ENCODE measurements at regions not wholly inside any gene's neighbourhood (a gene's known extent, or its start where the extent isn't known, plus 50 kb on each side); places are given as distances from the start of the nearest gene placed in this dataset.

DNA sequence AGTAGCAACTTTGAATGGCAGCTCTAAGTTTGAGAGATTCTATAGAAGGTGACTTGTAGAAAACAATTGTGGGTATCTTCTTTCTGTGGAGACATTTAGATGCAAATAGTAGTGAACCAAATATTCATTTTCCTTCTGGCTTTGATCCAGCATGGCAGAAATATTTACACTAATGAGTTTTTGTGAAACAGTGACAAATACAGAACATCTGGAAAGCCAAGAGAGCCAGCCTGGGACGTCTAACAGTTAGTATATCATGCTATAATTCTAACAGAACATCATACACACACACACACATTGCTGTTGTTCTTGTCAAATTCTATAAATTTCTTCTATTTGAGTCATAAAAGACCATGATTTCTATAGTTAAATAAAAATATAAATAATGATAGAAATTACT, 1777.9 kb downstream of the ARAP2 start:
- H3K36me3 ChIP-seq (ENCODE audit: control insufficient read depth in 2 of 3, insufficient read depth in 3 of 3, low read length in 3 of 3): no peaks in the 10 kb centered on the region
- no peak overlapping the region for H3K27ac ChIP-seq (ENCODE audit: low read depth in 2 of 2, low read length in 2 of 2)
- H3K4me1 ChIP-seq (ENCODE audit: control insufficient read depth in 2 of 3, insufficient read depth in 2 of 3, low read depth in 1 of 3, low read length in 3 of 3): no peaks in the 10 kb centered on the region
- H3K27me3 ChIP-seq (ENCODE audit: control insufficient read depth, insufficient read depth, low read length): no peaks in the 10 kb centered on the region
- DNase-seq (no peak), FAIRE-seq (no peak)
- TF ChIP-seq, protein P1, sequence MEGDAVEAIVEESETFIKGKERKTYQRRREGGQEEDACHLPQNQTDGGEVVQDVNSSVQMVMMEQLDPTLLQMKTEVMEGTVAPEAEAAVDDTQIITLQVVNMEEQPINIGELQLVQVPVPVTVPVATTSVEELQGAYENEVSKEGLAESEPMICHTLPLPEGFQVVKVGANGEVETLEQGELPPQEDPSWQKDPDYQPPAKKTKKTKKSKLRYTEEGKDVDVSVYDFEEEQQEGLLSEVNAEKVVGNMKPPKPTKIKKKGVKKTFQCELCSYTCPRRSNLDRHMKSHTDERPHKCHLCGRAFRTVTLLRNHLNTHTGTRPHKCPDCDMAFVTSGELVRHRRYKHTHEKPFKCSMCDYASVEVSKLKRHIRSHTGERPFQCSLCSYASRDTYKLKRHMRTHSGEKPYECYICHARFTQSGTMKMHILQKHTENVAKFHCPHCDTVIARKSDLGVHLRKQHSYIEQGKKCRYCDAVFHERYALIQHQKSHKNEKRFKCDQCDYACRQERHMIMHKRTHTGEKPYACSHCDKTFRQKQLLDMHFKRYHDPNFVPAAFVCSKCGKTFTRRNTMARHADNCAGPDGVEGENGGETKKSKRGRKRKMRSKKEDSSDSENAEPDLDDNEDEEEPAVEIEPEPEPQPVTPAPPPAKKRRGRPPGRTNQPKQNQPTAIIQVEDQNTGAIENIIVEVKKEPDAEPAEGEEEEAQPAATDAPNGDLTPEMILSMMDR (IDR thresholded peaks at IDR 0.05; ENCODE audit: borderline replicate concordance, extremely low read depth, insufficient read depth): no peak
- H3K9me3 ChIP-seq (ENCODE audit: control insufficient read depth in 2 of 3, insufficient read depth in 1 of 3, low read length in 3 of 3): peaks cover 0 to 4% (median 0%) of the 10 kb centered on the region in 3 donors
- intact Hi-C loops (cut with DNase I): no loop called here
- no peak overlapping the region for H3K9ac ChIP-seq (ENCODE audit: low read length in 3 of 3)
- no peak overlapping the region for H3K4me3 ChIP-seq (ENCODE audit: low read length in 3 of 3)

DNA sequence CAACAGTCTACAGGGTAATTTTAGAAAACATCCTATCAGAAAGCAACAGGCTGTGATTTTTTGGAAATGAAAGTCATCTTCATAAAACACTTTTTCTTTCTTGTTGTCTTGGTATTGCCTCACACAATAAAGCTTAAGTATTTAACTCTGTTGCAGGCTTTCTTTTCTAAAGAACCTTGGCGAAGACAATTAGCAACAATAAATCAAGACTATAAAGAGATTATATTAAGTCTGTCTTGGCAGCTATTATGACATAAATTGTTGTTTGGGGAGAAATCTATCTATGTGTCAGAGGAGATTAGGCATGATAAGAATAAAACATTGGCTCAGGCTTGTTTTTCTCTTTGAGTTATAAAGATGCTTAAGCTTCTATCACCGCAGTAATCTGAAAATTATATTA, 1774.8 kb downstream of the ARAP2 start:
- no peak overlapping the region for H3K4me3 ChIP-seq (ENCODE audit: low read length in 3 of 3)
- H3K27ac ChIP-seq (ENCODE audit: low read depth in 2 of 2, low read length in 2 of 2): no peak overlapping the region
- H3K36me3 ChIP-seq (ENCODE audit: control insufficient read depth in 2 of 3, insufficient read depth in 3 of 3, low read length in 3 of 3): no peaks in the 10 kb centered on the region
- H3K9me3 ChIP-seq (ENCODE audit: control insufficient read depth in 2 of 3, insufficient read depth in 1 of 3, low read length in 3 of 3): peaks cover 0 to 4% (median 0%) of the 10 kb centered on the region in 3 donors
- FAIRE-seq (no peak), DNase-seq (peak in 1 of 5 donors; percentile 3)
- no peaks in the 10 kb centered on the region for H3K4me1 ChIP-seq (ENCODE audit: control insufficient read depth in 2 of 3, insufficient read depth in 2 of 3, low read depth in 1 of 3, low read length in 3 of 3)
- H3K9ac ChIP-seq (ENCODE audit: low read length in 3 of 3): no peak overlapping the region
- TF ChIP-seq, protein P1 (IDR thresholded peaks at IDR 0.05; ENCODE audit: borderline replicate concordance, extremely low read depth, insufficient read depth): no peak
- H3K27me3 ChIP-seq (ENCODE audit: control insufficient read depth, insufficient read depth, low read length): no peaks in the 10 kb centered on the region
- intact Hi-C loops (cut with DNase I): no loop called here

DNA sequence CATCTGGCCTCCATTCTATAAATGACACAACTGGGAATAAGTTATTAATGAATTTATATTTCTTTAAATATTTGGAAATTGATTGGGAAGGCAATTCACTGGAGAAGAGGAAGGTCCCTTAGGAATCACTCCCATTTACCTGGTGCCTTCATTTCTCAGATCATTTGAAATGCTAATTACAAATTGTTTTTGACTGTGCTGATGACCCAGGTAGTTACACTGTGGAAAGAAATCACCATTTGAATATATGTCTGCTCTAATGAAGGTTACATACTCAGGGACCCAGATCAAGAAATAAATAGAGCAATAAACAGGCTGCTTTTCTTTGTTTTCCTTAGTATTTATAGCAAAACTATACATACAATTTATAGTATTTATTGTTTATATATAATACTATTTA, 1759.1 kb downstream of the ARAP2 start:
- no peaks in the 10 kb centered on the region for H3K4me1 ChIP-seq (ENCODE audit: control insufficient read depth in 2 of 3, insufficient read depth in 2 of 3, low read depth in 1 of 3, low read length in 3 of 3)
- no peak overlapping the region for H3K27ac ChIP-seq (ENCODE audit: low read depth in 2 of 2, low read length in 2 of 2)
- no peak overlapping the region for H3K9ac ChIP-seq (ENCODE audit: low read length in 3 of 3)
- FAIRE-seq (no peak), DNase-seq (no peak)
- TF ChIP-seq, protein P1 (IDR thresholded peaks at IDR 0.05; ENCODE audit: borderline replicate concordance, extremely low read depth, insufficient read depth): no peak
- H3K36me3 ChIP-seq (ENCODE audit: control insufficient read depth in 2 of 3, insufficient read depth in 3 of 3, low read length in 3 of 3): no peaks in the 10 kb centered on the region
- H3K27me3 ChIP-seq (ENCODE audit: control insufficient read depth, insufficient read depth, low read length): no peaks in the 10 kb centered on the region
- intact Hi-C loops (cut with DNase I): no loop called here
- no peaks in the 10 kb centered on the region for H3K9me3 ChIP-seq (ENCODE audit: control insufficient read depth in 2 of 3, insufficient read depth in 1 of 3, low read length in 3 of 3)
- H3K4me3 ChIP-seq (ENCODE audit: low read length in 3 of 3): no peak overlapping the region

All from kidney (tissue), 13 donors.